Stimulated activated CD8-positive, alpha-beta memory T cell treated with anti-CD3 and anti-CD28 coated beads, Interleukin-12 subunit alpha, Interleukin-12 subunit beta, amount 100 ng/mL, for 24 hours (primary cell): ENCODE measurements at regions not wholly inside any gene's neighbourhood (a gene's known extent, or its start where the extent isn't known, plus 50 kb on each side); places are given as distances from the start of the nearest gene placed in this dataset.
"Not testable (repeated sequence)": the region's sequence is repeated elsewhere in the genome, so short reads cannot be mapped to it uniquely, and the experiment has no call there.

Experiments used
- DNase-seq: peaks from one replicate; pipeline ENCODE4 v3.0.0-alpha.2; 2020; ENCODE audit errors: extremely low read depth

- no peak for DNase-seq
Observed at GRCh38 chr7:106448992-106449859, 164.4 kb upstream of the NAMPT start.

GRCh38 chr7:106448346-106448991 is 163.7 kb upstream of the NAMPT start:
- no peak for DNase-seq

GRCh38 chr7:106447318-106447847 is 162.6 kb upstream of the NAMPT start:
- DNase-seq = no peak

- DNase-seq = not testable (repeated sequence)
Observed at GRCh38 chr7:106445366-106445765, 160.6 kb upstream of the NAMPT start.

- DNase-seq = no peak
Observed at GRCh38 chr7:106444068-106444655, 159.4 kb upstream of the NAMPT start.

GRCh38 chr7:106443156-106443555 is 158.4 kb upstream of the NAMPT start:
- DNase-seq = no peak

DNA sequence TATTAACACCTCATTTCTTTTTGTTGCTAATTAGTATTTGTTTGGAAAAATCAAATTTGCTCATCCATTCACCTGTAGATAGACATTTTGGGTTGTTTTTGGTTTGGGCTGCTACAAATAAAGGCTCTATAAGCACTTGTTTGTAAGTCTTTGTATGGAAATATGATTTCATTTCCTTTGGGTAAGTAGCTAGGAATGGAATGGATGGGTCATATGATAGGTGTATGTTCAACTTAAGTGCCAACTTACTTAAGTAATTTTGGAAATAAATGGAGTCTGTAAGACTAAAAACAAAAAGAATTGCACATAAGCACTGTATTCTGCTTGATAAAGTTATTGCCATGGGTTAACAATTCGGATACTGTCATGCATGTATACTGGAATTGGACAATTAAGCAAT is 157.7 kb upstream of the NAMPT start:
- DNase-seq = no peak

DNA sequence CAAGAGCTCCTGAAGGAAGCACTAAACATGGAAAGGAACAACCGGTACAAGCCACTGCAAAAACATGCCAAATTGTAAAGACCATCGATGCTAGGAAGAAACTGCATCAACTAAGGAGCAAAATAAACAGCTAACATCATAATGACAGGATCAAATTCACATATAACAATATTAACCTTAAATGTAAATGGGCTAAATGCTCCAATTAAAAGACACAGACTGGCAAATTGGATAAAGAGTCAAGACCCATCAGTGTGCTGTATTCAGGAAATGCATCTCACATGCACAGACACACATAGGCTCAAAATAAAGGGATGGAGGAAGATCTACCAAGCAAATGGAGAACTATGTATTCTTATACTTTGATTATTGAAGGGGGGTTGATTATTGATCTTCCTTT is 156.6 kb upstream of the NAMPT start:
- DNase-seq = not testable (repeated sequence)

DNA sequence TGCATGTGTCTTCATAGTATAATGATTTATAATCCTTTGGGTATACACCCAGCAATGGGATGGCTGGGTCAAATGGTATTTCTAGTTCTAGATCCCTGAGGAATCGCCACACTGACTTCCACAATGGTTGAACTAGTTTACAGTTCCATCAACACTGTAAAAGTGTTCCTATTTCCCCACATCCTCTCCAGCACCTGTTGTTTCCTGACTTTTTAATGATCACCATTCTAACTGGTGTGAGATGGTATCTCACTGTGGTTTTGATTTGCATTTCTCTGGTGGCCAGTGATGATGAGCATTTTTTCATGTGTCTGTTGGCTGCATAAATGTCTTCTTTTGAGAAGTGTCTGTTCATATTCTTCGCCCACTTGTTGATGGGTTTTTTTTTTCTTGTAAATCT is 152.2 kb upstream of the NAMPT start:
- DNase-seq = not testable (repeated sequence)

- DNase-seq = no peak
Observed at GRCh38 chr7:106433377-106433776, 148.6 kb upstream of the NAMPT start.

- no peak for DNase-seq
Observed at GRCh38 chr7:106430535-106431455, 146.0 kb upstream of the NAMPT start.

DNA sequence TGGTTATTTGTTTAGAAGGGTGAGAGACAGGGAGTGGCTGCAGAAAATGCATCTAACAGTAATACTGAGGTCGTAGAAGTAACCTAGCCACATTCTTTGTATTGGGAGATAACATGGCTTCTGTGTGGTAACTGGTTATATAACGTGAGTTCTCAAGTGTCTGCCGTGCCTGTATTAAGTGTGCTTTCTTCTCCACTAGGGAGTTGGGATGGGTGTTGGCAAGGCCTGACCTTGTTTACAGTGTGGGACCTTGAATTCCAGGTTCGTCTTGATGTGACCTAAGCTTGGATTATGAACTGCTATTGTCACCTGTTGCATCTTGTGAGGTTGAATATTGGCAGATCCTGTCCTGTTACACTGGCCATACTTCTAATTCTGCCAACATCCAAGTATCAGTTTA is 145.3 kb upstream of the NAMPT start:
- DNase-seq = no peak

GRCh38 chr7:106426803-106427202 is 142.0 kb upstream of the NAMPT start:
- DNase-seq = no peak

DNA sequence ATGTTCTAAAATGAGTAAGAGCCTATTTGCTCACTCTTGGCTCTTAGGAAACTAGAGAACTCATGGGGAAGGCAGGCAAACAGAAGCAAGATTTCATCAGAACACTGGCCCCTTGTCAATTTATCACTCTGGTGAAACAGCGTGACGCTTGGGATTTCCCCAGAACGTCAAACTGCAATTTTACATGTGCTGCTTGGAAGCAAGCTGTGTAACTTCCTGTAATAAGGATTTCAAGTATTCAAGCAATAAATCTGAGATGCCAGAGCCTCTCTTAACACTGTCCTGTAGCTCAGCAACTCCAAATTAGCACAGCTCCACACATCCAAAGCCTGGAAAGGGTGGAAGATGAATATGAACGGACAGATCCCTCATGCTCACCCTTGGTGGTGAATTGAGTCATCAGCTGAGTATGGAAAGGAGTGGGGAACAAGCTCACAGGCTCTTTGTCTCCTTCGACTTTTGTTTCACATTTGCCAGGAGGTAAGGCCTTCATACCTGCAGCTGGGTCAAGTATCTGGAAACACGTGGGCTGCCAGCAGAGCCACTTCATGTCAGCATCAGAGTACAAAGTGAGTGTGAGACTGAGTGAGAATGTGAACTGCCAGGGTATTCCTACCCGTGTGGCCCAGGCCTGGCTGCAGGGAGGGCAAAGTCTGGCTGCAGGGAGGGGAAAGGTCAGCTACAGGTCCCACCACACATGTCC is 140.4 kb upstream of the NAMPT start:
- peak; percentile 38 for DNase-seq

- DNase-seq = no peak
Observed at GRCh38 chr7:106424476-106425016, 139.8 kb upstream of the NAMPT start.

DNA sequence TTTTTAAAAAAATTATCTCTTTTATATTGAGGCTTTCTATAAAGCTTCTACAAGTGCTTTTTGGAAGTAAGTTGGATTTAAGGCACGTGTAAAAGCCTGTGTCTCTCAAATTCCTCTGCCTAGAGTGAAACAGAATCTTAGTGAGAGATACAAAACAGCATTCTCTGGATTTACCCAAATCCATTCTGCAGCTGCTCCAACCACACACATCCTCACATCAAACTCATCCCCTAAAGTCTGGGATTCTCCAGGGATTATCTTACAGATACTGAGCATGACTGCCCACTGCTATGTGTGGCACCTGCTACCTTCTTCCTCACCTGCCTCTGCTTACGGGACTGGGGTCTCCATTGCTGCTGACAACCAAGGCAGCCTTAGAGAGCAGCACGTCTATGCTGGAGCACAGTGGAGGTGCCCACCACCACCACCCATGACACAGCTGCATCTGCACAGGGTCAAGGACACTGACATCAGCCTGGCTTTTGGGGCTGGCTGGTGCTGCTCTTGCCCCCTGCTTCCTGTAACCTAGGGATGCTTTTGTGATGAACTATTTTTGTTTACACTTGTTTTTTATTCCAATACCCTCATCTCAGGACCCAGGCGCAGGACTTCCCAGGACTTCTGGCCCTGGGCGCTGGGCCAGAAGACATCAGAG is 139.2 kb upstream of the NAMPT start:
- DNase-seq = no peak

DNA sequence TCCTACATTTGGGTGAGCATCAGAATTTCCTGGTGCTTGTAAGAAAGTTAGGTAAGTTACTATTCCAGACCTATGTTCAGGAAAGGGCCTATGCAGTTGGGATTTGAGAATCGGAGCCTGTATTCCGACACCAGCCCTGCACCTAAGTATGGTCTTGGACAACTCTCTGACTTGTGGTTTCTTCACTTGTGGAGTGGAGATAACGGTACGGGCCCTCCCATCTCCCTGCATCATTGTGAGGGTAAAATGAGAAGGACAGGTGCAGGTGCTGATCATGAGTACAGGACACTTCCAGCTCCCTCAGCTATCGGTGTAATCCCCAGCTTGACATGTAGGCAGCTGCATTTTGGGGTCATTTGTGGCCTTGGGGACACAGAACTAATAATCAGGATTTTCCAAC is 138.3 kb upstream of the NAMPT start:
- no peak for DNase-seq

GRCh38 chr7:106421181-106421762 is 136.5 kb upstream of the NAMPT start:
- DNase-seq = no peak

DNA sequence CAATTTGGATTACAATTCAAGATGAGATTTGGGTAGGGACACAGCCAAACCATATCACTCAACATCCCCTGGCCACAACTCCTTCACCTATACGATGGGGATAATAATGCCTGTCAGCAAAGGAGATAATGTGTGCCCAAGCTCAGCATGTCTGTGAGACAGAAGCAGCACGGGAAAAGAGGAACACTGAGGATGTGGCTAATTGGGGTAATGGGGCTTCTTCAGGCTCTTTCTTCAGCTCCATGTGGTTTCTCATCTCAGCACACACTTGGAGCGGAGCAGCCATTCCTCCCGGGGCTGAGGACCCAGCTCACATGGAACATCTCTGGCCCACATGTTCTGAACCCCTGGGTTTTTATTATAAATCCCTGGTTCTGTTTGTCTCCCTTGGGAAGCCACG is 136.0 kb upstream of the NAMPT start:
- DNase-seq = no peak

GRCh38 chr7:106420210-106420609 is 135.4 kb upstream of the NAMPT start:
- DNase-seq = no peak
